Mammary epithelial cell (primary cell): ENCODE measurements at regions not wholly inside any gene's neighbourhood (a gene's known extent, or its start where the extent isn't known, plus 50 kb on each side); places are given as distances from the start of the nearest gene placed in this dataset.

Source experiments
- EZH2 ChIP-seq: IDR thresholded peaks from 2 replicates; pipeline ENCODE4 v1.6.1; 2012; ENCODE audit warnings: low read length, inconsistent platforms, borderline replicate concordance
- TF ChIP-seq, protein P1 (sequence below), 2 donors: IDR thresholded peaks in 1 of 2; conservative IDR thresholded peaks in 1 of 2; 2 replicates each; pipeline ENCODE4 v1.5.1; 2011 to 2012; ENCODE audit warnings: inconsistent platforms in 2 of 2, low read length in 2 of 2, mild to moderate bottlenecking in 2 of 2, control low read depth in 1 of 2, low read depth in 1 of 2; ENCODE audit not compliant: insufficient read depth in 1 of 2; ENCODE audit errors: extremely low read depth in 1 of 2

DNA sequence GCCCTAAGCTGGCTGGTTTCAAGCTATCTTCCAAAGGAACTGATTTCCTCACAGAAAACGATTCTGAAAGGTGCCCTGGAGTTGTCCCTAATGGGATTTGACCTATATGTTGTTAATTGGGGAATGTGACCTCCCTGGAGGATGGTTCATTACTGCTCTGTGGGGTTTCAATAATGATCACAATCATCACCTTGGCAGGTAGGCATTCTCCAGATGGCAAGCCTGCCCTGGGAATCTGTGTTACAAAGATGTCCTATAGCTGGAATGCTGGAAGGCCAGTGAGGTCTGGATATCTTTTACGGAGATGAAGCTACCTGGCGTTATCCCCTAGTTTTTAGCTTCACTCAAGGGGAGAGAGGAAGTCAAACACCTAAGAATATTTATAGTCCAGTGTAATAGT, 167.6 kb downstream of the TTC8 start:
- no peak for TF ChIP-seq EZH2
- TF ChIP-seq, protein P1, sequence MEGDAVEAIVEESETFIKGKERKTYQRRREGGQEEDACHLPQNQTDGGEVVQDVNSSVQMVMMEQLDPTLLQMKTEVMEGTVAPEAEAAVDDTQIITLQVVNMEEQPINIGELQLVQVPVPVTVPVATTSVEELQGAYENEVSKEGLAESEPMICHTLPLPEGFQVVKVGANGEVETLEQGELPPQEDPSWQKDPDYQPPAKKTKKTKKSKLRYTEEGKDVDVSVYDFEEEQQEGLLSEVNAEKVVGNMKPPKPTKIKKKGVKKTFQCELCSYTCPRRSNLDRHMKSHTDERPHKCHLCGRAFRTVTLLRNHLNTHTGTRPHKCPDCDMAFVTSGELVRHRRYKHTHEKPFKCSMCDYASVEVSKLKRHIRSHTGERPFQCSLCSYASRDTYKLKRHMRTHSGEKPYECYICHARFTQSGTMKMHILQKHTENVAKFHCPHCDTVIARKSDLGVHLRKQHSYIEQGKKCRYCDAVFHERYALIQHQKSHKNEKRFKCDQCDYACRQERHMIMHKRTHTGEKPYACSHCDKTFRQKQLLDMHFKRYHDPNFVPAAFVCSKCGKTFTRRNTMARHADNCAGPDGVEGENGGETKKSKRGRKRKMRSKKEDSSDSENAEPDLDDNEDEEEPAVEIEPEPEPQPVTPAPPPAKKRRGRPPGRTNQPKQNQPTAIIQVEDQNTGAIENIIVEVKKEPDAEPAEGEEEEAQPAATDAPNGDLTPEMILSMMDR (conservative IDR thresholded peaks at IDR 0.05 in 1 of 2, IDR thresholded peaks at IDR 0.05 in 1 of 2; ENCODE audit: extremely low read depth in 1 of 2, insufficient read depth in 1 of 2, low read depth in 1 of 2, low read length in 2 of 2) = no peak
